SK-N-MC (cell line): ENCODE measurements at regions not wholly inside any gene's neighbourhood (a gene's known extent, or its start where the extent isn't known, plus 50 kb on each side); places are given as distances from the start of the nearest gene placed in this dataset.

Experiments used
- EZH2 ChIP-seq: fragments of 200-600 bp; sonication (generic); IDR thresholded peaks from one replicate; pipeline ENCODE4 v1.6.1; 2017; ENCODE audit warnings: antibody characterized with exemption
- POLR2AphosphoS5 ChIP-seq: IDR thresholded peaks from 2 replicates; pipeline ENCODE4 v1.6.1; 2012; ENCODE audit warnings: mild to moderate bottlenecking, low read depth, low read length, borderline replicate concordance

- TF ChIP-seq POLR2AphosphoS5 = no peak
- TF ChIP-seq EZH2 = no peak
Measured at GRCh38 chr13:44868397-44868796, 120.9 kb downstream of the NUFIP1 start.
